Vagina (tissue), 2 donors: ENCODE measurements at regions not wholly inside any gene's neighbourhood (a gene's known extent, or its start where the extent isn't known, plus 50 kb on each side); places are given as distances from the start of the nearest gene placed in this dataset.

Experiments
- POLR2A ChIP-seq, 2 donors: fragments of 450-650 bp; IDR thresholded peaks; one replicate each; pipeline ENCODE4 v1.6.1; 2017; ENCODE audit warnings: antibody characterized with exemption in 2 of 2, mild to moderate bottlenecking in 2 of 2, moderate library complexity in 2 of 2
- POLR2AphosphoS5 ChIP-seq, 2 donors: sonication (generic); formaldehyde crosslinking; IDR thresholded peaks; one replicate each; pipeline ENCODE4 v1.9.0; 2017; ENCODE audit warnings: antibody characterized with exemption in 2 of 2, mild to moderate bottlenecking in 2 of 2, low read depth in 1 of 2; ENCODE audit not compliant: insufficient read depth in 1 of 2
- TF ChIP-seq, protein P1 (sequence below), 3 experiments: fragments of 450-650 bp in 2 of 3; fragments of 200-600 bp in 1 of 3; sonication (generic) in 1 of 3; IDR thresholded peaks; one replicate each; pipeline ENCODE4 v1.5.1; 2017 to 2019; ENCODE audit warnings: antibody characterized with exemption in 3 of 3, mild to moderate bottlenecking in 2 of 3, moderate library complexity in 2 of 3

- TF ChIP-seq POLR2A (IDR thresholded peaks at IDR 0.05) (no peak), POLR2AphosphoS5 (IDR thresholded peaks at IDR 0.05; ENCODE audit: insufficient read depth in 1 of 2, low read depth in 1 of 2) (no peak)
- TF ChIP-seq, protein P1, sequence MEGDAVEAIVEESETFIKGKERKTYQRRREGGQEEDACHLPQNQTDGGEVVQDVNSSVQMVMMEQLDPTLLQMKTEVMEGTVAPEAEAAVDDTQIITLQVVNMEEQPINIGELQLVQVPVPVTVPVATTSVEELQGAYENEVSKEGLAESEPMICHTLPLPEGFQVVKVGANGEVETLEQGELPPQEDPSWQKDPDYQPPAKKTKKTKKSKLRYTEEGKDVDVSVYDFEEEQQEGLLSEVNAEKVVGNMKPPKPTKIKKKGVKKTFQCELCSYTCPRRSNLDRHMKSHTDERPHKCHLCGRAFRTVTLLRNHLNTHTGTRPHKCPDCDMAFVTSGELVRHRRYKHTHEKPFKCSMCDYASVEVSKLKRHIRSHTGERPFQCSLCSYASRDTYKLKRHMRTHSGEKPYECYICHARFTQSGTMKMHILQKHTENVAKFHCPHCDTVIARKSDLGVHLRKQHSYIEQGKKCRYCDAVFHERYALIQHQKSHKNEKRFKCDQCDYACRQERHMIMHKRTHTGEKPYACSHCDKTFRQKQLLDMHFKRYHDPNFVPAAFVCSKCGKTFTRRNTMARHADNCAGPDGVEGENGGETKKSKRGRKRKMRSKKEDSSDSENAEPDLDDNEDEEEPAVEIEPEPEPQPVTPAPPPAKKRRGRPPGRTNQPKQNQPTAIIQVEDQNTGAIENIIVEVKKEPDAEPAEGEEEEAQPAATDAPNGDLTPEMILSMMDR (IDR thresholded peaks at IDR 0.05): no peak
These were observed 52.8 kb upstream of the PTMA start for GRCh38 chr2:231655488-231655887.
